Neural progenitor cell (in vitro differentiated cells): ENCODE measurements at regions not wholly inside any gene's neighbourhood (a gene's known extent, or its start where the extent isn't known, plus 50 kb on each side); places are given as distances from the start of the nearest gene placed in this dataset.

ENCODE experiments used
- DNase-seq: peaks from one replicate; pipeline ENCODE4 v3.0.0-alpha.2; 2016; ENCODE audit warnings: low spot score
- H2AFZ ChIP-seq: fragments of 200-600 bp; sonication (generic); replicated peaks from 2 replicates; pipeline ENCODE4 v1.6.1; 2016; ENCODE audit warnings: antibody characterized with exemption
- H3F3A ChIP-seq: fragments of 200-600 bp; sonication (generic); 2 replicates; pipeline ENCODE4 v1.6.1; 2016; ENCODE audit warnings: antibody characterized with exemption, low read depth
- H3K27ac ChIP-seq: fragments of 200-600 bp; sonication (generic); 2 replicates; pipeline ENCODE4 v1.5.1; 2016; ENCODE audit warnings: mild to moderate bottlenecking
- H3K27me3 ChIP-seq: fragments of 200-600 bp; sonication (generic); 2 replicates; pipeline ENCODE4 v1.6.1; 2016; ENCODE audit warnings: mild to moderate bottlenecking, moderate library complexity
- H3K36me3 ChIP-seq: fragments of 200-600 bp; sonication (generic); 2 replicates; pipeline ENCODE4 v1.5.1; 2016
- H3K4me1 ChIP-seq: fragments of 200-600 bp; sonication (generic); 2 replicates; pipeline ENCODE4 v1.6.1; 2016; ENCODE audit warnings: mixed run types
- H3K4me2 ChIP-seq: fragments of 200-600 bp; sonication (generic); 2 replicates; pipeline ENCODE4 v1.6.1; 2016
- H3K4me3 ChIP-seq: fragments of 200-600 bp; sonication (generic); 2 replicates; pipeline ENCODE4 v1.5.1; 2016
- H3K79me2 ChIP-seq: fragments of 200-600 bp; sonication (generic); 2 replicates; pipeline ENCODE4 v1.6.1; 2016; ENCODE audit warnings: low read depth
- H3K9ac ChIP-seq: fragments of 200-600 bp; sonication (generic); 2 replicates; pipeline ENCODE4 v1.6.1; 2016
- H3K9me3 ChIP-seq: fragments of 200-600 bp; sonication (generic); 2 replicates; pipeline ENCODE4 v1.5.1; 2016; ENCODE audit warnings: low read depth
- H4K20me1 ChIP-seq: fragments of 200-600 bp; sonication (generic); 2 replicates; pipeline ENCODE4 v1.6.1; 2016; ENCODE audit warnings: low read depth
- H3K27ac Mint-ChIP-seq: 3 replicates; pipeline ENCODE4 v1.8.0; 2021; ENCODE audit warnings: mixed read lengths
- H3K27me3 Mint-ChIP-seq: 2 replicates; pipeline ENCODE4 v1.8.0; 2022; ENCODE audit warnings: low read depth, mild to moderate bottlenecking, inconsistent platforms, moderate library complexity, mixed read lengths; ENCODE audit not compliant: insufficient read depth
- H3K36me3 Mint-ChIP-seq: 3 replicates; pipeline ENCODE4 v1.8.0; 2021; ENCODE audit warnings: mixed read lengths
- H3K4me1 Mint-ChIP-seq: 3 replicates; pipeline ENCODE4 v1.8.0; 2021; ENCODE audit warnings: mixed read lengths
- H3K4me3 Mint-ChIP-seq: 3 replicates; pipeline ENCODE4 v1.8.0; 2021; ENCODE audit warnings: mild to moderate bottlenecking, moderate library complexity, mixed read lengths
- H3K9me3 Mint-ChIP-seq: 3 replicates; pipeline ENCODE4 v1.8.0; 2020; ENCODE audit warnings: mixed read lengths
- EZH2 ChIP-seq: fragments of 200-600 bp; sonication (generic); IDR thresholded peaks from 2 replicates; pipeline ENCODE4 v1.6.1; 2017; ENCODE audit warnings: antibody characterized with exemption, mild to moderate bottlenecking, moderate library complexity
- EZH2phosphoT487 ChIP-seq: fragments of 200-600 bp; sonication (generic); IDR thresholded peaks from 2 replicates; pipeline ENCODE4 v1.6.1; 2017; ENCODE audit warnings: antibody characterized with exemption
- TF ChIP-seq, protein P1 (sequence below): fragments of 200-600 bp; sonication (generic); IDR thresholded peaks from 2 replicates; pipeline ENCODE4 v1.5.1; 2017; ENCODE audit warnings: antibody characterized with exemption, mild to moderate bottlenecking

DNA sequence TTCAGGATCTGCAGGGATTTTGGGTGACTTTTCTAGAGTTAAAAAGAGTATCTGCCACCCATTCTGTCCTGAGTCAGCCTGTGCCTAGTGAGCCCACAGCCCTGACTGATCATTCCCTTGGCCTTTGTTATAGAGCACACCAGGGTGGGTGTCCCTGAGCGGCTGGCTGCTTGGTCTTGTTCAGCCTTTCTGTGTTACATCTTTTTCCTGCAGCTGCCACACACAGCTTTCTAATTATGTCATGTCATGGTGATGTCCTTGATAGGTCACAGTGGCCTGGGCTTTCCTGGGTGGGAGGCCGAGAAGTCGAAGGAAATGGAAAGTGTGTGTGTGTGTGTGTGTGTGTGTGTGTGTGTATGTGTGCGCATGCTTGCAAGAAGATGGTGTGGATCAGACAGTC, 293.2 kb upstream of the CRY1 start:
- H3K4me3 Mint-ChIP-seq, result no peak overlapping the region
- H3K27me3 Mint-ChIP-seq, result peaks cover 6% of the 10 kb centered on the region
- H3K27ac Mint-ChIP-seq, result no peak overlapping the region
- H3K4me3 ChIP-seq, result no peak overlapping the region
- no peaks in the 10 kb centered on the region for H3K36me3 ChIP-seq
- no peaks in the 10 kb centered on the region for H3K79me2 ChIP-seq
- peaks cover 5% of the 10 kb centered on the region for H3K9me3 Mint-ChIP-seq
- no peak overlapping the region for H3K27ac ChIP-seq
- H3K4me1 ChIP-seq, result no peaks in the 10 kb centered on the region
- H3K4me2 ChIP-seq, result no peak overlapping the region
- H3K9me3 ChIP-seq, result no peaks in the 10 kb centered on the region
- H3K27me3 ChIP-seq, result no peaks in the 10 kb centered on the region
- no peaks in the 10 kb centered on the region for H4K20me1 ChIP-seq
- no peak overlapping the region for H2AFZ ChIP-seq
- no peak for DNase-seq
- no peaks in the 10 kb centered on the region for H3F3A ChIP-seq
- no peaks in the 10 kb centered on the region for H3K36me3 Mint-ChIP-seq
- no peak for TF ChIP-seq EZH2
- TF ChIP-seq EZH2phosphoT487, result no peak
- TF ChIP-seq, protein P1, sequence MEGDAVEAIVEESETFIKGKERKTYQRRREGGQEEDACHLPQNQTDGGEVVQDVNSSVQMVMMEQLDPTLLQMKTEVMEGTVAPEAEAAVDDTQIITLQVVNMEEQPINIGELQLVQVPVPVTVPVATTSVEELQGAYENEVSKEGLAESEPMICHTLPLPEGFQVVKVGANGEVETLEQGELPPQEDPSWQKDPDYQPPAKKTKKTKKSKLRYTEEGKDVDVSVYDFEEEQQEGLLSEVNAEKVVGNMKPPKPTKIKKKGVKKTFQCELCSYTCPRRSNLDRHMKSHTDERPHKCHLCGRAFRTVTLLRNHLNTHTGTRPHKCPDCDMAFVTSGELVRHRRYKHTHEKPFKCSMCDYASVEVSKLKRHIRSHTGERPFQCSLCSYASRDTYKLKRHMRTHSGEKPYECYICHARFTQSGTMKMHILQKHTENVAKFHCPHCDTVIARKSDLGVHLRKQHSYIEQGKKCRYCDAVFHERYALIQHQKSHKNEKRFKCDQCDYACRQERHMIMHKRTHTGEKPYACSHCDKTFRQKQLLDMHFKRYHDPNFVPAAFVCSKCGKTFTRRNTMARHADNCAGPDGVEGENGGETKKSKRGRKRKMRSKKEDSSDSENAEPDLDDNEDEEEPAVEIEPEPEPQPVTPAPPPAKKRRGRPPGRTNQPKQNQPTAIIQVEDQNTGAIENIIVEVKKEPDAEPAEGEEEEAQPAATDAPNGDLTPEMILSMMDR, result no peak
- no peak overlapping the region for H3K9ac ChIP-seq
- peaks cover 16% of the 10 kb centered on the region for H3K4me1 Mint-ChIP-seq

DNA sequence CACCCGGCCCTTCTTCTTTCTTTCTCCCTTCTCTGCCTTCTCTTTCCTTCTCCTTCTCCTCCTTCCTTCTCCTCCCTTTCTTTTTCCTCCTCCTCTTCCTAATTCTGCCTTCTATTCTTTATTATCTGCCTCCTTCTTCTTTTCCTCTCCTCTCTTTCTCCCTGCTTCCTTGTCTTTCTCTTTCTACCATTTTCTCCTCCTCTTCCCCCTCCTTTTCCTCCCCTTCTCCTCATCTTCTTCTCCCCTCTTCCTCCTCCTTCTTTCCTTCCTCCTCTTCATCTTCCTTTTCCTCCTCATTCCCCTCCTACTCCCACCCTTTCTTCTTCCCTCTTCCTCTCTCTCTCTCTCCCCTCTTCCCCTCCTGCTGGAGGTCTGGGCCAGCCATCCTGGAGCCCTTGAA, 294.9 kb upstream of the CRY1 start:
- peaks cover 5% of the 10 kb centered on the region for H3K9me3 Mint-ChIP-seq
- H3K4me2 ChIP-seq, result no peak overlapping the region
- H3K9ac ChIP-seq, result no peak overlapping the region
- DNase-seq, result no peak
- H3K27me3 ChIP-seq, result no peaks in the 10 kb centered on the region
- H4K20me1 ChIP-seq, result no peaks in the 10 kb centered on the region
- no peak overlapping the region for H3K27ac Mint-ChIP-seq
- no peaks in the 10 kb centered on the region for H3F3A ChIP-seq
- peaks cover 2% of the 10 kb centered on the region for H3K27me3 Mint-ChIP-seq
- no peaks in the 10 kb centered on the region for H3K36me3 Mint-ChIP-seq
- no peaks in the 10 kb centered on the region for H3K9me3 ChIP-seq
- H3K36me3 ChIP-seq, result no peaks in the 10 kb centered on the region
- no peak overlapping the region for H3K27ac ChIP-seq
- H2AFZ ChIP-seq, result no peak overlapping the region
- no peaks in the 10 kb centered on the region for H3K4me1 ChIP-seq
- TF ChIP-seq EZH2 (no peak), EZH2phosphoT487 (no peak)
- TF ChIP-seq, protein P1, result no peak
- H3K4me1 Mint-ChIP-seq, result peaks cover 19% of the 10 kb centered on the region
- H3K79me2 ChIP-seq, result no peaks in the 10 kb centered on the region
- H3K4me3 ChIP-seq, result no peak overlapping the region
- no peak overlapping the region for H3K4me3 Mint-ChIP-seq

- TF ChIP-seq, protein P1, result no peak
- TF ChIP-seq EZH2, result no peak
- no peak for TF ChIP-seq EZH2phosphoT487
- Mint-ChIP-seq H3K27ac (no peak overlapping the region), H3K9me3 (peaks cover 5% of the 10 kb centered on the region), H3K27me3 (peaks cover 7% of the 10 kb centered on the region), H3K36me3 (no peaks in the 10 kb centered on the region), H3K4me3 (no peak overlapping the region), H3K4me1 (peaks cover 18% of the 10 kb centered on the region)
- H3K4me3 ChIP-seq, result no peak overlapping the region
- H3K27ac ChIP-seq, result no peak overlapping the region
- no peaks in the 10 kb centered on the region for H3K4me1 ChIP-seq
- H3K9me3 ChIP-seq, result no peaks in the 10 kb centered on the region
- H2AFZ ChIP-seq, result no peak overlapping the region
- no peaks in the 10 kb centered on the region for H3K27me3 ChIP-seq
- H3K36me3 ChIP-seq, result no peaks in the 10 kb centered on the region
- no peaks in the 10 kb centered on the region for H4K20me1 ChIP-seq
- no peak for DNase-seq
- H3F3A ChIP-seq, result no peaks in the 10 kb centered on the region
- H3K4me2 ChIP-seq, result no peak overlapping the region
- H3K79me2 ChIP-seq, result no peaks in the 10 kb centered on the region
- no peak overlapping the region for H3K9ac ChIP-seq
These were observed 295.2 kb upstream of the PWP1 start for GRCh38 chr12:107390414-107390813.
